Stimulated activated CD4-positive, alpha-beta T cell treated with anti-CD3 and anti-CD28 coated beads, Interleukin-15, amount 100 ng/mL, for 24 hours (primary cell): ENCODE measurements at regions not wholly inside any gene's neighbourhood (a gene's known extent, or its start where the extent isn't known, plus 50 kb on each side); places are given as distances from the start of the nearest gene placed in this dataset.

ENCODE experiments used
- DNase-seq: peaks from one replicate; pipeline ENCODE4 v3.0.0-alpha.2; 2020

GRCh38 chr2:18639756-18640453, 50.5 kb upstream of the NT5C1B start:
- no peak for DNase-seq
